ENCODE measurements at regions not wholly inside any gene's neighbourhood (a gene's known extent, or its start where the extent isn't known, plus 50 kb on each side); places are given as distances from the start of the nearest gene placed in this dataset.

DNA sequence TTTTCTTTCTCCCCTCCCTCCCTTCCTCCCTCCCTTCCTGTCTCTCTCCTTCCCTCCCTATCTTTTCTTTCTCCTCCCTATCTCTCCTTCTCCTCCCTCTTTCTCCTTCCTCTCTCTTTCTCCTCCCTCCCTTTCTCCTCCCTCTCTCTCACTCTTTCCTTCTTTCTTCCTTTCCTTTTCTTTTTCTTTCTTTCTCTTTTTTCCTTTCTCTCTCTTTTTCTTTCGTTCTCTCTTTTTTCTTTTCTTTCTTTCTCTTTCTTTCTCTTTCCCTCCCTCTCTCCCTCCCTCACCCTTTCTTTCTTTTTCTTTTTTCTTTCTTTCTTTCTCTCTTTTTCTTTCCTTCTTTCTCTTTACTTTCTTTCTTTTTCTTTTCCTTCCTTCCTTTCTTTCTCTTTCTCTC, 169.7 kb upstream of the LINC00305 start:
- no peak overlapping the region for H2AFZ ChIP-seq (ENCODE audit: low read depth, low read length)
- CTCF ChIA-PET (ENCODE audit: low intra/inter-chr PET ratio) = no interaction called here
- H3K9ac ChIP-seq (ENCODE audit: insufficient read depth in 1 of 2, low read depth in 2 of 2, low read length in 2 of 2) = no peak overlapping the region
- no peaks in the 10 kb centered on the region for H4K20me1 ChIP-seq (replicated peaks; ENCODE audit: control insufficient read depth, insufficient read depth, low read length)
- DNase-seq (ENCODE audit: extremely low read depth in 1 of 4, low spot score in 3 of 4) = no peak
- no peak overlapping the region for H3K27ac ChIP-seq (ENCODE audit: extremely low read depth, low read depth, low read length)
- BruUV-seq (replicated peaks) = no TSS peak
- H3K9me1 ChIP-seq (ENCODE audit: control insufficient read depth, insufficient read depth, low read length) = no peaks in the 10 kb centered on the region
- 0% methylated on average over 1 of the region's 1 CpG for WGBS (ENCODE audit: insufficient coverage, low coverage, missing lambda C conversion rate)
- no peak for ATAC-seq
- POLR2A ChIA-PET = no interaction called here
- H3K4me1 ChIP-seq (replicated peaks in 1 of 2; ENCODE audit: control insufficient read depth in 2 of 2, insufficient read depth in 2 of 2, low read length in 2 of 2) = no peaks in the 10 kb centered on the region
- no peak overlapping the region for H3K4me3 ChIP-seq
- no peaks in the 10 kb centered on the region for H3K36me3 ChIP-seq (ENCODE audit: control insufficient read depth, insufficient read depth, low read length)
- no peak for FAIRE-seq
- TF ChIP-seq ZNF408 (CRISPR knock-in tag; IDR thresholded peaks at IDR 0.05; ENCODE audit: low read depth) (no peak), ZNF3 (CRISPR knock-in tag; IDR thresholded peaks at IDR 0.05) (no peak), ZBTB1 (CRISPR knock-in tag; IDR thresholded peaks at IDR 0.05; ENCODE audit: borderline replicate concordance, low read depth) (no peak), NFYB (IDR thresholded peaks at IDR 0.05; ENCODE audit: extremely low read depth, insufficient read length) (no peak), ZNF23 (CRISPR knock-in tag; IDR thresholded peaks at IDR 0.05) (no peak), ZNF311 (CRISPR knock-in tag; IDR thresholded peaks at IDR 0.05) (no peak), BACH1 (tag; IDR thresholded peaks at IDR 0.05) (no peak), TRIM28 (IDR thresholded peaks at IDR 0.05) (no peak), ZFP1 (CRISPR knock-in tag; IDR thresholded peaks at IDR 0.05) (no peak), PHF21A (IDR thresholded peaks at IDR 0.05; ENCODE audit: borderline replicate concordance, low read depth) (no peak), HMG20B (CRISPR knock-in tag; IDR thresholded peaks at IDR 0.05) (no peak)
- TF ChIP-seq, protein P1, sequence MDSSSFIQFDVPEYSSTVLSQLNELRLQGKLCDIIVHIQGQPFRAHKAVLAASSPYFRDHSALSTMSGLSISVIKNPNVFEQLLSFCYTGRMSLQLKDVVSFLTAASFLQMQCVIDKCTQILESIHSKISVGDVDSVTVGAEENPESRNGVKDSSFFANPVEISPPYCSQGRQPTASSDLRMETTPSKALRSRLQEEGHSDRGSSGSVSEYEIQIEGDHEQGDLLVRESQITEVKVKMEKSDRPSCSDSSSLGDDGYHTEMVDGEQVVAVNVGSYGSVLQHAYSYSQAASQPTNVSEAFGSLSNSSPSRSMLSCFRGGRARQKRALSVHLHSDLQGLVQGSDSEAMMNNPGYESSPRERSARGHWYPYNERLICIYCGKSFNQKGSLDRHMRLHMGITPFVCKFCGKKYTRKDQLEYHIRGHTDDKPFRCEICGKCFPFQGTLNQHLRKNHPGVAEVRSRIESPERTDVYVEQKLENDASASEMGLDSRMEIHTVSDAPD (CRISPR knock-in tag; IDR thresholded peaks at IDR 0.05) = no peak
- TF ChIP-seq, protein P2, sequence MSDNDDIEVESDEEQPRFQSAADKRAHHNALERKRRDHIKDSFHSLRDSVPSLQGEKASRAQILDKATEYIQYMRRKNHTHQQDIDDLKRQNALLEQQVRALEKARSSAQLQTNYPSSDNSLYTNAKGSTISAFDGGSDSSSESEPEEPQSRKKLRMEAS (CRISPR knock-in tag; IDR thresholded peaks at IDR 0.05) = no peak
- TF ChIP-seq, protein P3, sequence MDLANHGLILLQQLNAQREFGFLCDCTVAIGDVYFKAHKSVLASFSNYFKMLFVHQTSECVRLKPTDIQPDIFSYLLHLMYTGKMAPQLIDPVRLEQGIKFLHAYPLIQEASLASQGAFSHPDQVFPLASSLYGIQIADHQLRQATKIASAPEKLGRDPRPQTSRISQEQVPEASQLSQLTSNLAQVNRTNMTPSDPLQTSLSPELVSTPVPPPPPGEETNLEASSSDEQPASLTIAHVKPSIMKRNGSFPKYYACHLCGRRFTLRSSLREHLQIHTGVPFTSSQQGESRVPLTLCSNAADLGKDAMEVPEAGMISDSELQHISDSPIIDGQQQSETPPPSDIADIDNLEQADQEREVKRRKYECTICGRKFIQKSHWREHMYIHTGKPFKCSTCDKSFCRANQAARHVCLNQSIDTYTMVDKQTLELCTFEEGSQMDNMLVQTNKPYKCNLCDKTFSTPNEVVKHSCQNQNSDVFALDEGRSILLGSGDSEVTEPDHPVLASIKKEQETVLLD (IDR thresholded peaks at IDR 0.05) = no peak
- TF ChIP-seq, protein P4, sequence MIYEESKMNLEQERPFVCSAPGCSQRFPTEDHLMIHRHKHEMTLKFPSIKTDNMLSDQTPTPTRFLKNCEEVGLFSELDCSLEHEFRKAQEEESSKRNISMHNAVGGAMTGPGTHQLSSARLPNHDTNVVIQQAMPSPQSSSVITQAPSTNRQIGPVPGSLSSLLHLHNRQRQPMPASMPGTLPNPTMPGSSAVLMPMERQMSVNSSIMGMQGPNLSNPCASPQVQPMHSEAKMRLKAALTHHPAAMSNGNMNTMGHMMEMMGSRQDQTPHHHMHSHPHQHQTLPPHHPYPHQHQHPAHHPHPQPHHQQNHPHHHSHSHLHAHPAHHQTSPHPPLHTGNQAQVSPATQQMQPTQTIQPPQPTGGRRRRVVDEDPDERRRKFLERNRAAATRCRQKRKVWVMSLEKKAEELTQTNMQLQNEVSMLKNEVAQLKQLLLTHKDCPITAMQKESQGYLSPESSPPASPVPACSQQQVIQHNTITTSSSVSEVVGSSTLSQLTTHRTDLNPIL (CRISPR knock-in tag; IDR thresholded peaks at IDR 0.05) = no peak
- TF ChIP-seq, protein P5, sequence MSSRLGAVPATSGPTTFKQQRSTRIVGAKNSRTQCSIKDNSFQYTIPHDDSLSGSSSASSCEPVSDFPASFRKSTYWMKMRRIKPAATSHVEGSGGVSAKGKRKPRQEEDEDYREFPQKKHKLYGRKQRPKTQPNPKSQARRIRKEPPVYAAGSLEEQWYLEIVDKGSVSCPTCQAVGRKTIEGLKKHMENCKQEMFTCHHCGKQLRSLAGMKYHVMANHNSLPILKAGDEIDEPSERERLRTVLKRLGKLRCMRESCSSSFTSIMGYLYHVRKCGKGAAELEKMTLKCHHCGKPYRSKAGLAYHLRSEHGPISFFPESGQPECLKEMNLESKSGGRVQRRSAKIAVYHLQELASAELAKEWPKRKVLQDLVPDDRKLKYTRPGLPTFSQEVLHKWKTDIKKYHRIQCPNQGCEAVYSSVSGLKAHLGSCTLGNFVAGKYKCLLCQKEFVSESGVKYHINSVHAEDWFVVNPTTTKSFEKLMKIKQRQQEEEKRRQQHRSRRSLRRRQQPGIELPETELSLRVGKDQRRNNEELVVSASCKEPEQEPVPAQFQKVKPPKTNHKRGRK (tag; IDR thresholded peaks at IDR 0.05) = no peak
- no peak overlapping the region for H3K4me2 ChIP-seq (ENCODE audit: insufficient read depth, low read length)
- H3K27me3 ChIP-seq (ENCODE audit: control insufficient read depth in 2 of 2, insufficient read depth in 2 of 2, low read length in 2 of 2) = no peaks in the 10 kb centered on the region
- intact Hi-C loops (cut with micrococcal nuclease) = no loop called here
- no peaks in the 10 kb centered on the region for H3K9me3 ChIP-seq (replicated peaks; ENCODE audit: control insufficient read depth, insufficient read depth, low read depth, low read length)
- in situ Hi-C loops (cut with MboI) = no loop called here
- no peaks in the 10 kb centered on the region for H3K79me2 ChIP-seq (ENCODE audit: control insufficient read depth, insufficient read depth, low read length)

All from K562 (cell line).